Choroid plexus epithelial cell (primary cell): ENCODE measurements at regions not wholly inside any gene's neighbourhood (a gene's known extent, or its start where the extent isn't known, plus 50 kb on each side); places are given as distances from the start of the nearest gene placed in this dataset.

Experiments
- DNase-seq: peaks from one replicate; pipeline ENCODE4 v3.0.0-alpha.2; 2010; ENCODE audit warnings: low read depth
- H3K4me3 ChIP-seq: 2 replicates; pipeline ENCODE4 v1.5.1; 2011; ENCODE audit warnings: low read depth, mild to moderate bottlenecking, control low read depth, low read length, moderate library complexity
- TF ChIP-seq, protein P1 (sequence below): conservative IDR thresholded peaks from 2 replicates; pipeline ENCODE4 v1.5.1; 2011; ENCODE audit warnings: low read depth, mild to moderate bottlenecking, control low read depth, inconsistent platforms, low read length, moderate library complexity

DNA sequence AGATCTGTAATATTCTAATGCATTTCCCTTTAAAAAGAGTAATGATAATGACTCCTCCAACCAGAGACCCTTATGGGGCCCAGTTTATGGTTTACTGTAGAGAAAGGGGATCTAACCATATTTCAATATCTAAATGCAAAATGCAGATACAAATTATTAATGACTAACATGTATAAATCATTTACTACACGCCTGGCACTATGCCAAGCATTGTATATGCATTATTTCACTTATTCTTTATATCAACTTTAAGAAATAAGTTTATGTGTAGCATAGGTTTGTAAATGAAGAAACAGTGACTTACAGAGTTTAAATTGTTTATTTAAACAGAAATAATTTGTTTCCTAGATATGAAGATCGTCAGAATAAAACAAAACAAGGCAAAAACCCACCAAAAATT lies 86.2 kb upstream of the SCEL start:
- TF ChIP-seq, protein P1, sequence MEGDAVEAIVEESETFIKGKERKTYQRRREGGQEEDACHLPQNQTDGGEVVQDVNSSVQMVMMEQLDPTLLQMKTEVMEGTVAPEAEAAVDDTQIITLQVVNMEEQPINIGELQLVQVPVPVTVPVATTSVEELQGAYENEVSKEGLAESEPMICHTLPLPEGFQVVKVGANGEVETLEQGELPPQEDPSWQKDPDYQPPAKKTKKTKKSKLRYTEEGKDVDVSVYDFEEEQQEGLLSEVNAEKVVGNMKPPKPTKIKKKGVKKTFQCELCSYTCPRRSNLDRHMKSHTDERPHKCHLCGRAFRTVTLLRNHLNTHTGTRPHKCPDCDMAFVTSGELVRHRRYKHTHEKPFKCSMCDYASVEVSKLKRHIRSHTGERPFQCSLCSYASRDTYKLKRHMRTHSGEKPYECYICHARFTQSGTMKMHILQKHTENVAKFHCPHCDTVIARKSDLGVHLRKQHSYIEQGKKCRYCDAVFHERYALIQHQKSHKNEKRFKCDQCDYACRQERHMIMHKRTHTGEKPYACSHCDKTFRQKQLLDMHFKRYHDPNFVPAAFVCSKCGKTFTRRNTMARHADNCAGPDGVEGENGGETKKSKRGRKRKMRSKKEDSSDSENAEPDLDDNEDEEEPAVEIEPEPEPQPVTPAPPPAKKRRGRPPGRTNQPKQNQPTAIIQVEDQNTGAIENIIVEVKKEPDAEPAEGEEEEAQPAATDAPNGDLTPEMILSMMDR = no peak
- H3K4me3 ChIP-seq = no peak overlapping the region
- no peak for DNase-seq

DNA sequence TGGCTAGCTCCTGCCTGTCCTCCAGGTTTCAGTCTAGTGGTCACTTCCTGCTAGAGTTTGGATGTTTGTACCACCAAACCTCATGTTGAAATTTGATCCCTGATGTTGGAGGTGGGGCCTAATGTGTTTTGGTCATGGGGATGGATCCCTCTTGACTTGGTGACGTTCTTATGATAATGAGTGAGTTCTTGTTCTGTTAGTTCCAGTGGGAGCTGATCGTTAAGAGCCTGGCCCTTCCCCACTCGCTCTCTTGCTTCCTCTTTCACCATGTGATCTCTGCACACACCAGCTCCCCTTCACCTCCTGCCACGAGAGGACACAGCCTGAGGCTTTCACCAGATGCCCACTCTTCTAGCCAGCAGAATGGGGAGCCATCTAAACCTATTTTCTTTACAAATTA lies 86.8 kb upstream of the SCEL start:
- TF ChIP-seq, protein P1 = no peak
- DNase-seq = no peak
- no peak overlapping the region for H3K4me3 ChIP-seq

DNA sequence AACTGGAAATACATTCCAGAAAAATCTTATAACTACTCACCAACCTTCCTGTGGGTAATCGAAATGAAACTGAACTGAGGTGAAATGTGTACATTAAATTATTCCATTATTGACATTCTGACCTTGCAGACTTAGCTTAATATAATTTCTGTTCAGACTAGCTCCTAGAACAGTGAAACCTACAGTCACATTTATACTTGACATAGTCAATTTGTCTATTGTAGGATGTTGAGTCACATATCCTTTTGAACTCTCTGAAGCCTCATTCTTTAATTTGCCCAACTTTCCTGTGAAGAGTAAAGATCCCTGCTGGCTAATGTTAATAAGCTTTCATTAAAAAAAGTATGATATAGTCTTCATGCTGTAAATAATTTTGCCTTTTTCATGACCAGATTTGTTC lies 92.0 kb upstream of the SCEL start:
- TF ChIP-seq, protein P1 = no peak
- no peak for DNase-seq
- H3K4me3 ChIP-seq = no peak overlapping the region

DNA sequence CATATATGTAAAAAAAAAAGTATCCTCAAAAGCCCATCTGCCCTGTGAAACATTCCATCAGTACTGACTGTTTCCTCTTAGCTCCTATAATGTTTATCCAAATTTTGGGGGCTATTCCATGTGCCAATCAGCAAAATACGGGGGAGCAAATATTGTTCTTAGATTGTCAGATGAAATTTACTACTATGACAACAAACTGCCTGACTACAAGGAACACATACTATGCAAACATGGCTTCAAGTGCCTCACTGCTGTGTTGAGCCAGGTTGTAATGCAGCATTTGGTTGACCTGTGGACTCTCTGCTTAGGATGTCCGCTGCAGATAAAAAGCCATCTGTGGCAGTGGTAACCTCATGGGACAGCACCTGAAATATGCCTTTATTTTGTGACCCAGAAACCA lies 98.2 kb upstream of the SCEL start:
- no peak overlapping the region for H3K4me3 ChIP-seq
- TF ChIP-seq, protein P1 = no peak
- DNase-seq = no peak

DNA sequence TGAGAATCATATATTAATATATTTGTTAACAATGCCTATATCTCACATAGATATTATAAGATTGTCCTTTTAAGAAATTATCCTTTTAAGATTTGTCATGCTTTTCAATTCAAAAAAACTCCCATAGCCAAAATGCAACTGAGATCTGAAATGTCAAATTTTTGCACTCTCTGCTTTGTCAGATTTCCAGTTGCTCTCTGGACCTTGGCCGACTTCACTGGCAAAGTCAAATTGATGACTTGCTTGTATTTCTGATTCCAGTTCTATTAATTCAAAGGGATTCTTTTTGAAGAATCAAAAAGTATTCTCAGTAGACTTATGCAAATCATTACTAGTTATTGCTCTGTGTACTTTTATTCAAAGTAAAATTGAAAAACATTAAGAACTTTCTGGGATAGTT lies 101.2 kb upstream of the SCEL start:
- DNase-seq = no peak
- TF ChIP-seq, protein P1 = no peak
- no peak overlapping the region for H3K4me3 ChIP-seq

DNA sequence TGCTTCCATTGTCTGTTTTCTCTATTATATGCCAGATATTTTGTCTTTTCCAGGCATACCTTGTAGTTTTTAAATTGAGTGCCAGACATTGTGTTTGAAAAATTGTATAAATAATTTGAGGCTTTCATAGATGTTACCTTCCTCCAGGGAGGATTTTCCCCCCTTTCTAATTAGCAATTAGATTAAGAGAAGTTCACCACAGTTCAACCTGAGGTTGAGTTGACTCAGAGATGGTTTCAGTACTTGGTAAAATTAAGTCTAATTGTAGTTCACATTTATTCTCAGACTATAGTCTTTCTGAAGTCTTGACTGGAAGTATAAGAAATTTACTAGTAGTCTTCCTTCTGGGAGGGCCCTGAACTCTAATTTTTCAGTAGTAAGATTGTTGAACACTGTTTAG lies 104.1 kb upstream of the SCEL start:
- no peak overlapping the region for H3K4me3 ChIP-seq
- no peak for DNase-seq
- TF ChIP-seq, protein P1 = no peak

DNA sequence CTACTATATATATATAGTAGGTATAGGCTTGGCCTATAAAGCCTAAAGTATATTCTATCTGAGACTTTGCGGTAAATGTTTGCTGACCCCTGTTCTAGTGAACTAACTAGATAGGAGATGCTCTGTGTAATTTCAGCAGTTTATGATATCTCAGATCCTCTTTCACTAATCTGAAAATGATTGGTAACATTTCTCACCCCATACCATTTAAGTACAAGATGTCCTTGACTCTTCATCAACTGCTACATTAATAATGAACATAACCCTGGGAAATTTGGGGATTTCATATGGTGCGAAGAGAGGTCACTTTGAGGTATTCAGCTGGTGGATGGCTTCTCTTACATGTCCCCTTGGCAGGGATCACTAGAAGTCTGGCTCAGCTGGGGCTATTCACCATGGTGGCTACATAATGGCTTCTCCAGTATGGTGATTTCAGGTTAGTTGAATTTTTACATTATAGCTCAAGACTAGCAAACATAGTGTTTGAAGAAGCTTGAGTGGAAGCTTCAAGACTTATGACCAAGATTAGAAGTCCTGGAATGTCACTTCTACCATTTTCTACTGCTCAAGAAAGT lies 103.6 kb upstream of the MYCBP2 start:
- H3K4me3 ChIP-seq = no peak overlapping the region
- no peak for DNase-seq
- TF ChIP-seq, protein P1 = no peak
